Lower leg skin (tissue), 3 donors: ENCODE measurements at regions not wholly inside any gene's neighbourhood (a gene's known extent, or its start where the extent isn't known, plus 50 kb on each side); places are given as distances from the start of the nearest gene placed in this dataset.

Experiments
- POLR2A ChIP-seq, 2 donors: fragments of 450-650 bp; IDR thresholded peaks; one replicate each; pipeline ENCODE4 v1.6.1; 2016 to 2017; ENCODE audit warnings: antibody characterized with exemption in 2 of 2, mild to moderate bottlenecking in 1 of 2, moderate library complexity in 1 of 2
- TF ChIP-seq, protein P1 (sequence below), 3 donors: fragments of 450-650 bp; IDR thresholded peaks; one replicate each; pipeline ENCODE4 v1.5.1; 2016; ENCODE audit warnings: antibody characterized with exemption in 3 of 3, mild to moderate bottlenecking in 3 of 3, moderate library complexity in 2 of 3

DNA sequence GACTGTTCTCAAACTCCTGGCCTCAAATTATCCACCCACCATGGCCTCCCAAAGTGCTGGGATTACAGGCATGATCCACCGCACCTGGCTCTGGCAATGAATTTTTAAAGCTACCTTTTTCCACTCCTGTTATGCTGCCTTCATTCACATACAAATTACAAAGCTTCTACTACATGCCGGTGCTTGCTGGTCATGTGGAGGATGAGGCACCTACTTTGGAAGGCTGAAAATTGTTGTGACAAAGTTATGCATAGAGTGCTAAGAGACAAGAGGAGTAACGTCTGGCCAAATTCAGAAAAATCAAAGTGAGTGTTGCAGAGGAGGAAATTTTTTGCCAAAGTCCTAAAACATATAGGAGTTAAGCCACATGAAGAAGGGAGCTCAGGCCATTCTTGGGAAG, 191.7 kb upstream of the PPFIA2 start:
- TF ChIP-seq, protein P1, sequence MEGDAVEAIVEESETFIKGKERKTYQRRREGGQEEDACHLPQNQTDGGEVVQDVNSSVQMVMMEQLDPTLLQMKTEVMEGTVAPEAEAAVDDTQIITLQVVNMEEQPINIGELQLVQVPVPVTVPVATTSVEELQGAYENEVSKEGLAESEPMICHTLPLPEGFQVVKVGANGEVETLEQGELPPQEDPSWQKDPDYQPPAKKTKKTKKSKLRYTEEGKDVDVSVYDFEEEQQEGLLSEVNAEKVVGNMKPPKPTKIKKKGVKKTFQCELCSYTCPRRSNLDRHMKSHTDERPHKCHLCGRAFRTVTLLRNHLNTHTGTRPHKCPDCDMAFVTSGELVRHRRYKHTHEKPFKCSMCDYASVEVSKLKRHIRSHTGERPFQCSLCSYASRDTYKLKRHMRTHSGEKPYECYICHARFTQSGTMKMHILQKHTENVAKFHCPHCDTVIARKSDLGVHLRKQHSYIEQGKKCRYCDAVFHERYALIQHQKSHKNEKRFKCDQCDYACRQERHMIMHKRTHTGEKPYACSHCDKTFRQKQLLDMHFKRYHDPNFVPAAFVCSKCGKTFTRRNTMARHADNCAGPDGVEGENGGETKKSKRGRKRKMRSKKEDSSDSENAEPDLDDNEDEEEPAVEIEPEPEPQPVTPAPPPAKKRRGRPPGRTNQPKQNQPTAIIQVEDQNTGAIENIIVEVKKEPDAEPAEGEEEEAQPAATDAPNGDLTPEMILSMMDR (IDR thresholded peaks at IDR 0.05) = no peak
- TF ChIP-seq POLR2A (IDR thresholded peaks at IDR 0.05) = no peak
